GM19324 (cell line): ENCODE measurements at regions not wholly inside any gene's neighbourhood (a gene's known extent, or its start where the extent isn't known, plus 50 kb on each side); places are given as distances from the start of the nearest gene placed in this dataset.

Experiments used
- ATAC-seq: cut with Tn5 transposase; IDR thresholded peaks from one replicate; pipeline ENCODE4 v1.9.1; 2021; ENCODE audit warnings: mild to moderate bottlenecking, moderate library complexity; ENCODE audit not compliant: unreplicated experiment, low FRiP score

GRCh38 chr13:105599477-105600037, 935.9 kb downstream of the EFNB2 start:
- ATAC-seq: no peak

- ATAC-seq: no peak
Observed at GRCh38 chr13:105598529-105598928, 936.9 kb downstream of the EFNB2 start.

DNA sequence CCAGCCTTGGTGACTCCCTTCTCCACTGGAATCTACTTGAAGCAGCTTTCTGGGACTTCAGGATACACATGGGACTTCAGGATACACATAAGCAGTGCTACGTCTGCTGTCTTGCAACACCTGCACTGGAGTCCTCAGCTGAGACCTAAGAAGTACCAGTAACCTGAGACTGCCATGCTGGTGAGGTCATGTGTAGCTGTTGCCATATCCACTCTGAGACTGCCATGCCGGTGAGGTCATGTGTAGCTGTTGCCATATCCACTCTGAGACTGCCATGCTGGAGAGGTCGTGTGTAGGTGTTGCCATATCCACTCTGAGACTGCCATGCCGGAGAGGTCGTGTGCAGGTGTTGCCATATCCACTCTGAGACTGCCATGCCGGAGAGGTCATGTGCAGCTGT, 937.9 kb downstream of the EFNB2 start:
- ATAC-seq: no peak

DNA sequence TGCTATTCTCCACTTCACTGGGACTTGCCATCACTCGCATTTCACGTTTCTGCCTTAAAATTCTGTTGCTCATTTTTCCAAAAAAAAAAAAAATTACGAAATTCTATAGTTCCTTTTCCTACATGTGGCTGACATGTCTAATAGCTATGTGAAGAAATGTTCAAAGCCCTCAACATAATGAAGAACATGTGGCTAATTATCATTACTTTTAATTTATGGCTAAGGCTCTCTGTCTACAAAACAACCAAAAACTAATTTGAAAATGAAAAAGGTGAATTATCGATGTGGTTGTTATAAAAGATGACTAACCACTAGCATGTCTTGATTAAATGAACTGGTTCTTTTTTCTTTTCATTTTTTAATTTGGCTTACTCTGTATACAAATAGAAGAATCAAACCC, 940.0 kb downstream of the EFNB2 start:
- no peak for ATAC-seq

- no peak for ATAC-seq
Observed at GRCh38 chr13:105591277-105591676, 944.2 kb downstream of the EFNB2 start.

DNA sequence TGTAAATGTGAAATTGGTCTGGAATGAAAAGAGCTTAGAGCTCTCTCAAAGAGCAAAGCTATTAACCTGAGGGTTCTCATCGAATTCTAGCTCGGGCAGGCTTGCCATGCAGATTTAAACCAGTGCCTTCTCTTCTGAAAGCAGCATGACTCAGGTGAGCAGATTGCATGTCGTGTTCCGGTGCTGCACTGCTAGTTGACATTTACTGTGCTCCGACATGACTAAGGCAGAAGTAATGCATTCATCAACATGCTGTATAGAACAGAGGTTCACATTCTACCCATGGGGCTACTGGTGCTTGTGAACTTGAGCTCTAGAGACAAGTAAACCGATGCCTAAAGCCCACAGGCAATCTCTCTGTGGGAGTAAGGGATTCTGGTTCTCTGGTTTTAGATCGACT, 947.7 kb downstream of the EFNB2 start:
- ATAC-seq: no peak

GRCh38 chr13:105579821-105580710, 955.4 kb downstream of the EFNB2 start:
- no peak for ATAC-seq

GRCh38 chr13:105573136-105573535, 962.3 kb downstream of the EFNB2 start:
- ATAC-seq: no peak

GRCh38 chr13:105572401-105572800, 963.1 kb downstream of the EFNB2 start:
- no peak for ATAC-seq

DNA sequence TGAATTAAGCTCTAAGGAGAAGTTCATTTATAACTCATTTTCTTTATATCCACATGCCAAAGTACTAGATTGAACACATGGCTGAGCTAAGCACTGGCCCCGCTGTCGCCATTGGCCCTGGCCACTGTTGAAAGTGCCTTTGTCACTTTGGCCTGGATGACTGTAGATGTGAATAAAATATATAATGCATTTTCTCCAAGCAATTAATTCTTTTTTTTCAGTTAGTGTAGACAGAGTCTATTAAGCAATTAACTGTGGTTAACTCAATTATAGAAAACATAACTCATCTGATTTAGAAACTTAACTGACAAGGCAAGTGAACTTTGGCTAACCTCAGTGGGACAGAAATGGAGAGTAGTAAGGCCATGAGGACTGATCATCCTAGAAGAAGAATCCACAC, 965.6 kb downstream of the EFNB2 start:
- no peak for ATAC-seq

GRCh38 chr13:105567951-105568525, 967.4 kb downstream of the EFNB2 start:
- no peak for ATAC-seq

- ATAC-seq: no peak
Observed at GRCh38 chr13:105565136-105565727, 970.2 kb downstream of the EFNB2 start.

- ATAC-seq: no peak
Observed at GRCh38 chr13:105552078-105552477, 983.4 kb downstream of the EFNB2 start.

DNA sequence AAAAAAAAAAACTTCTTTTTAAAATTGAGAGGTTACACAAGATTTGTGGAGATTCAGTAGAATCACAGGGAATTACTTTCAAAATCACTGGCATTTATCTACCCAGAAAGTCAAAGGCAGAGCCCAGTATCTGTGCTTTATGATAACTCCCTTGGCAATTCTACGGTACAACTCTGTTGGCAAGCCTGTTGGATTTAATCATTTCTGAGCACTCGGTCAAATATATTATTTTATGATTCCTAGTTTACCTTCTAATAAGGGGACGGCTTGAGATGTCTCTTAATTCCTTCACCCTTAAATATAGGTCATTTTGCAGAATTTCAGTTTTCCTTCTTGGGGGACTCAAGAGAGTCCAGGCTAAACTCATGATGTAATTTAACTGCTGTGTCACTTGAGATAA, 987.6 kb downstream of the EFNB2 start:
- ATAC-seq: no peak

DNA sequence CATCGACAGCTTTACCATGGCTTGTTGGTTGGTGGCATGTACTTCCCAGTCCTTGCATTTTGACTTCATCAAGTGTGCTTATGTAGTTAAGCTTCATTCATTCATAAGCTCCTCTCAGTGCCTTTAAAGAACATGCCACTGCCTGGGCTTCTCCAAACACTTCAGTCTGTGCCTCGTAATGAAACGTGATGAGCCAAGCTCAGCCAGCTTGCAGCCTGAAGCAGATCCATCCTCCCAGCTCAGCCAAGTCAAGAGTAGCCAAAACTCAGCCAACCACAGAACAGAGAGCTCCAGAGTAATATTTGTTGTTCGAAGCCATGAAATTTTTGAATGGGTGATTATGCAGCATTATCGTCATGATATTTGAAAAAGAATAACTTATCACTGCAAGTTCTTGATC, 989.7 kb downstream of the EFNB2 start:
- ATAC-seq: no peak

GRCh38 chr13:105543742-105544141, 991.7 kb downstream of the EFNB2 start:
- ATAC-seq: no peak

- ATAC-seq: no peak
Observed at GRCh38 chr13:105541565-105541964, 993.9 kb downstream of the EFNB2 start.

DNA sequence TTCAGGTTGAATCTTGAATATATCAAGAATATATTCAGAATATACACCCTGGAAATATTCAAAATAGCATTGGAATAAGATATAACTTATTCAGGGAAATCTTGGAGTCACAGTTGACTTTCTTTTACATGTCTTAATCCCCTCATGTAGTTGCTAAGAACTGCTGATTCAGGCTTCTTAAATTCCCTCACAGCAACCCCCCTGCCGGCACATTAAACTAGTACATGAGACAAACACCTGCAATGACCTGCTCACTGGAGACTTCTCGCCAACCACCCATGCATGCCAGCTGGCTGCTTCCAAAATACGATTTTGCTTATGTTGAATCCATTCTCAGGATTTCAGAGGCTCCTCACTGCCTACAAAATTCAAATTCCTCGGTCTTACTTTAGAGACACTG, 997.1 kb downstream of the EFNB2 start:
- ATAC-seq: no peak

DNA sequence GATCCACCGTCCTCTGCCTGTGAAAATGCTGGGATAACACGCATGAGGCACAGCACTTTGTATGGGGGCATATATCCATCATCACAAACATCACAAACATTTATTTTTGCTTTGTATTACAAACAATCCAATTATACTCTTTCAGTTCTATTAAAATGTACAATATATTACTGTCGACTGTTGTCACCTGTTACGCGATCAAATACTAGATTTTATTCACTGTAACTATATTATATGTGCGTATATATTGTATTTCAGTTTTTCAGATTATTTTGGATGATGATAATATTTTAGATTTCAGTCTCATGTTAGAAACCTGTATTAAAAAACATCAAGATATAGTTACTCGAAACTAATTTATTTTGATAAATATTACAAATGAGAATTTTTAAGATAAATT, 998.3 kb downstream of the EFNB2 start:
- ATAC-seq: no peak

DNA sequence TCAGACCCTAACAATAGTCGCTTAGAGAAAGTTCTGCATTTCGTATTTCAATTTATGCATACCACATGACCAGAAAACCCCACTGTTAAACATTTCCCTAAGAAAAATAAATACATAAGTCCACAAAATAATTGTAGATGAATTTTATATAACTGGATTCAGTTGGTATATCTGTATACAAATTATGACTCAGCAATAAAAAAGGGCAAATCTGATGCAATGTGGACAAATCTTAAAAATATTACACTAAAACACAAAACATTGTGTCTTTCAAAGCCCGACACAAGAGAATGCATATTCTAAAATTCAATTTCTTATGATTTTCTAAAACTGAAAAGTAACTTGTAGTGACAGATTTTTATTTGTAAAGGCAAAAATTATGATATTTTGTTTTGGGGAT, 1005.0 kb downstream of the EFNB2 start:
- ATAC-seq: no peak

DNA sequence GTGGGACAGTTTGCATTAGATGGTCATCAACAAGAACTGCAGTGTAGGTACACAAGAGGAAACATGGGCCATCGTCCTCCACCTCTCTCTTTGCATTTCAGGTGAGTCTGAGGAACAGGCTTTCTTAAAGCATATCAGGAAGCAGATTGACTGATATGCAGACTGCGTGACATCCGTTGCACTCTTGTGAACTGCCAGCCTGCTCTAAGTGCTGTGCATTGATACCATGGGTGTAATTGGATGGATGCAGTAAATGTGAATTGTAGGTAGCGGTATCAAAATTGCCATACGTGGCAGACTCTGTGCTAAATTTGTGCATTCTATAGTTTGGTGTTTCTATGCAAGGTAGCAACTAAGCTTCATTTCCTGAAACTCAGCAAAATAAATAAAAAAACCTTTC, 1008.3 kb downstream of the EFNB2 start:
- no peak for ATAC-seq
